ENCODE measurements at regions not wholly inside any gene's neighbourhood (a gene's known extent, or its start where the extent isn't known, plus 50 kb on each side); places are given as distances from the start of the nearest gene placed in this dataset.
A peak's percentile ranks its signal among the peaks of the same experiment; 100 is the strongest.

DNA sequence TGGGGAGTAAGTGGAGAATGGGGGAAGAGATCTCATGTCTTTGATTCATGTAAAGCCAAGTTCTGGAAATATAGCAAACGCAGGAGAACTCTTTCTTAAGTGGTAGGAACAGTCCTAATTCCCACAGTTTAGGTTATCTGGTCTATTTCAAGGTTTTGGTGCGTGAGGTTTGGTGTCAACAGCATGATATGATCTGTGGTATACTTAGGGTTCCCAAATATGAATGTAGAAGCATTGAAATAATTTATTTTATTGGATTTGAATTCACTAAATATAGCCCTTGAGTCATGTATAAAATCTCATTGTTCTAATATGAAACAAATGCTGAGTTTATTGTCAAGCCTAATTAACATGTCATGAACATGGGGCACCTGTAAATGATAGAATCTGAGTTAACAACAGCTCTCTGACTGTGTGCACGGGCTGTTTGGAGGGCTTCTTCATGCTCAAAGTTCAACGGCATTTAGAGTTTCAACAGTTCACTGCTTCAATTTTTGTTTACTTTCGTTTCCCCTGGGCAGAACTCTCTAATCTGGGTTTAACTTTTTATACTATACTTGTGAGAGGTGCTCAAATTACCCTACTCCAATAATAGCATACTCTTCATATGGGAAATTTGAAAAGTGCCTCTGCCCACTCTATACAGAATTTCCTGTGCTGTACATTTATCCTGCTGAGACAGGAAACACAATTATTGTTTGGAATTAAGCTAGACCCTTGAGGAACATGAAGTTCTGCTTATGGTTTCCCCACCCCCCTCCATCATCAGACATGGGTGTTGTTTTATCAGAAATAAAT, 236.3 kb upstream of the ZNF217 start:
- peak; percentile 51 for DNase-seq
- WGBS, 2 experiments (ENCODE audit: extremely low coverage in 2 of 2, insufficient read length in 1 of 2): 0% methylated on average over 1 of the region's 5 CpGs; no CpG with 5 or more reads in 1 of the 2 experiments
- 0 out of 2 replicates have a peak, but pooled peaks cover 10% of the 10 kb centered on the region for H3K9me1 ChIP-seq (ENCODE audit: insufficient read depth, low read length)
- no peak for TF ChIP-seq POLR2A (IDR thresholded peaks at IDR 0.05; ENCODE audit: low read depth, low read length)
- peak overlapping the region; percentile 98 for H3K23ac ChIP-seq (ENCODE audit: low read depth, low read length)
- peak overlapping the region; percentile 99 for H3K27ac ChIP-seq (ENCODE audit: insufficient read depth, low read length)
- no TSS peak for BruUV-seq (replicated peaks)
- peak overlapping the region; percentile 97 for H2BK120ac ChIP-seq (ENCODE audit: low read depth, low read length)
- peak overlapping the region; percentile 73 for H2AK5ac ChIP-seq (ENCODE audit: low read depth, low read length)
- peak overlapping the region; percentile 45 for H3K4me3 ChIP-seq (ENCODE audit: insufficient read depth, low read depth, low read length)
- peak overlapping the region; percentile 97 for H3K14ac ChIP-seq (replicated peaks; ENCODE audit: low read depth, low read length)
- peak overlapping the region; percentile 99 for H3K4me2 ChIP-seq (ENCODE audit: low read depth, low read length)
- no peaks in the 10 kb centered on the region for H3K27me3 ChIP-seq (ENCODE audit: control insufficient read depth, insufficient read depth, low read length)
- peak overlapping the region; percentile 99 for H2BK5ac ChIP-seq (ENCODE audit: low read depth, low read length, poor library complexity, severe bottlenecking)
- H2BK15ac ChIP-seq (ENCODE audit: low read depth, low read length): peak overlapping the region; percentile 95
- no peaks in the 10 kb centered on the region for H4K20me1 ChIP-seq (ENCODE audit: insufficient read depth, low read length)
- peak overlapping the region; percentile 100 for H3K18ac ChIP-seq (ENCODE audit: low read depth, low read length)
- peak overlapping the region; percentile 98 for H4K91ac ChIP-seq (ENCODE audit: insufficient read depth, low read depth, low read length)
- H3K36me3 ChIP-seq (ENCODE audit: control insufficient read depth, insufficient read depth, low read length): no peaks in the 10 kb centered on the region
- peak overlapping the region; percentile 99 for H2BK20ac ChIP-seq (ENCODE audit: low read depth, low read length)
- H3K79me1 ChIP-seq (ENCODE audit: low read depth in 1 of 2, low read length in 2 of 2): peaks cover 0 to 13% of the 10 kb centered on the region in 2 experiments; a peak in 2 of 4 replicates
- peak overlapping the region; percentile 97 for H3K4ac ChIP-seq (ENCODE audit: low read depth, low read length)
- intact Hi-C loops (cut with micrococcal nuclease): loop anchor here (1.0 to 5.0 kb wide), 6 partner anchors 37 to 251 kb away; no protein-coding TSS in a partner anchor
- H3K9ac ChIP-seq (ENCODE audit: low read depth, low read length): peak overlapping the region; percentile 89
- H3K4me1 ChIP-seq (ENCODE audit: control insufficient read depth, insufficient read depth, low read length): peaks cover 5% of the 10 kb centered on the region
- H3K9me3 ChIP-seq (ENCODE audit: control insufficient read depth, insufficient read depth, low read length): no peaks in the 10 kb centered on the region
- POLR2A ChIA-PET (ENCODE audit: unreplicated experiment): interaction anchor here (0.7 kb wide), 1 partner anchor 10 kb away, joined by 5 read pairs; no protein-coding TSS in a partner anchor
- CTCF ChIA-PET: interaction anchor here (1.4 kb wide), 1 partner anchor 85 kb away, joined by 10 read pairs; no protein-coding TSS in a partner anchor
- peak overlapping the region; percentile 98 for H3K56ac ChIP-seq (ENCODE audit: extremely low read depth, insufficient read depth, low read length)
- H4K8ac ChIP-seq (ENCODE audit: low read depth in 2 of 2, low read length in 2 of 2): peak overlapping the region; percentile 92 to 93
- in situ Hi-C loops (cut with MboI; ENCODE audit: low sequenced_read_pairs): no loop called here
- H2AK9ac ChIP-seq (replicated peaks; ENCODE audit: low read depth, low read length, poor library complexity): no peak overlapping the region
- dilution Hi-C loops (cut with HindIII; ENCODE audit: low sequenced_read_pairs, unreplicated experiment): no loop called here
- peak overlapping the region; percentile 99 for H4K5ac ChIP-seq (ENCODE audit: low read depth, low read length)
- peak; percentile 30 for ATAC-seq (ENCODE audit: low read depth)
- no peak overlapping the region for H2AFZ ChIP-seq (replicated peaks; ENCODE audit: low read length, poor library complexity)

Measured in IMR-90 (cell line).